ENCODE measurements at regions not wholly inside any gene's neighbourhood (a gene's known extent, or its start where the extent isn't known, plus 50 kb on each side); places are given as distances from the start of the nearest gene placed in this dataset.

DNA sequence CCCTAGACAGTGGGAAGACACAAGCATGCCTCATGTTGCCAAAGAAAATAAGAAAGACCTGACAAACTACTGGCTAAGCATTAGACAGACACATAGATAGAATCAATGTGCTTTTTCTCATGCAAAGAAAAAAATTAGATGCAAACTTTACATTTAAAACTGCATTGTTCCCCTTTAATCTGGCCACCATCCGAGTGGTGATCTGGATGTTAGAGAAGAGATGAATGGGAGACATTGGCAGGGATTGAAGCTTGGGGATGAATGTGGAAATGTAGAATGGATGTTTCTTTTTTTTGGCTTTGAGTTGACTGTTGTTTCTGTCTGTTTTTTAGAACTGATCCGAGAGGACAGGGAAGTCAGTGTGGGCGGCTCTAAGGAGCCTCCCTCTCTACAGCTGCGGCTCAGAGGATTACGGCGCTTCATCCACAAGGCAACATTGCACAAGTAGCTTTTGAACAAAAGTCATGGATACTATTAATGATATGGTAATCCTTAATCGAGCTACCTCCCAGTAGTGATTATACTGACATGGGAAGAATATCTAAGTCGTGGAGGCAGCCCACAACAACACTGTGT, 53.0 kb downstream of the HELT start:
- DNase-seq (ENCODE audit: low spot score): no peak

DNA sequence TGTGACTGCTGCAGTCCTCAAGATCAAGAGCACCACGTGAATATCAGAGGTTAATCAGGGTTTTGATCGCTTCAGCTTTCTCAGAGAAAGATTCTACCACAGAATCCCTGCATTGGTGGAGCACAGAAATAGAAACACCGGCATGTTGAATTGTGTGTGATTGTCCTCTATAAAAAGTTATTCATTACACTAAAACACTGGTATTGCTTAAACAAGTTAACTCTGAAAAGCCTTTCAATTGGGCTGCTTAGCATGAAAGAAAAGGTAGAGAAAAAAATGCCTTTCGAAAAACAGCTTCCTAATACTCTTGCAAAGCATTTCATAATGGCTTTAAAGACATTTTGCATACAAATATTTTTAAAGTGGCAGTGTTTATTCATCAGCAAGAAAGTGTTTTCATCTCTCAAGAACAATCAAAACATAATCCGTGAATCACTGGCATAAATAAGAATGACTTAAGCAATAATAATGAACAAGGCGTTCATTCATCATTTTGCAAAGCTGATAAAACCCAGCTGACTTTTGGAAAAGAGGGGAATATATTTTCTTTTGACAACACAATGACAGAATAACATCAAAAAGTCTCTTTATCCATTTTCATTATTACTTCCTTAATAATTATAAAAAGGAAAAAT, 61.1 kb downstream of the HELT start:
- no peak for DNase-seq (ENCODE audit: low spot score)

DNA sequence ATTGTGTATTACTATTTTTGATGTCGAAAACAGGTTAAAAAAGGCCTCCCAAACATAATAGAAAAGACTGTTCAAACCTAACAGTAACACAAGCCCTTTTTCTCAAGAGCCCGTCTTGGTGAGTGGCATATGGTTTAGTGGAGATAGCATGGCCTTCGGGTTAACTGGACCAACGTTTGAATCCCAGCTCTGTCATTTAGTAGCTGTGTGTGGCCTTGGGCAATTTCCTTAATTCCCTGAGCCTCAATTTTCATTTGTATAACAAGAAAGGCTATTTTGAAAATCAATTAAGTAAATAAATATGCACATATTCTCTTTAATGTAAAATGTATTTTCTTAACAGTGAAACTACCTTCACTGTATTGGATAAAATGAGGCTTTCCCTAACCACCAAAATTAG, 62.3 kb downstream of the HELT start:
- no peak for DNase-seq (ENCODE audit: low spot score)

DNA sequence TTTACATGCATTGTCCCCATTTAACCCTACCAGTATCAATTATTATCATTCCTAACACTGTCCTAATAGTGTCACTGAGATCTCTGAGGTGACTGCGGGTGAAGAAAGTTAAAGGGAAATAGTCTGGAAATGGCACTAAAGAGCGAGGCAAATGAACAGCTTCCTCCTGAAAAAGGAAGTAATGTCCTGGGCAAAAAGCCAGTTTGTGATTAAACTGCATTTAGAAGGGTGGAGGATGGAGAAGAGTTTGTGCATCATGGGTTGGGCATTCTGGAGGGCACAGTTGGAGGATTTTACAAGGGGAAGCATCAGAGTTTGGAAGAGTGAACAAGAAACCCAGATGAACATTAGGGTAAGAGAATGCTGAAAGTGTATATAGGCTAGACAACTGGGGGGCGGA, 60.5 kb upstream of the SLC25A4 start:
- DNase-seq (ENCODE audit: low spot score): peak; percentile 11

DNA sequence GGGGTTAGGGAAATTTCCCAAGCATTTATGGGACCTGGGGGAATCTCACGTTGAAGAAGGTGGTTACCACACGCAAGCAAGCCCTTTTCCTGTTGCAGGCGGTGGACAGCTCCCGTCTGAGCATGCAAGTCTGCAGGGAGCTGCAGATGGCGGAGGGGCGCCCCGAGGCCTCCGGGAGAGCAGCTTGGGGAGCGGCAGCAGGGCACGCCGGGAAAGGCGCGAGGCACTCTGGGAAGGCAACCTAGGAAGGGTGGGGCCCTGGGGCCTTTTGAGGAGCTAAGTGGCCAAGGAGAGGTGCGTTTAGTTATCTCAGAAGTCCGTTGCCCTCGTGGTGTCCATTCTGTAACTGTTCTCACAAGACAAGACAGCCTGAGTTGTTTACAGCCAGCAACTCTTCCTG, 57.0 kb upstream of the SLC25A4 start:
- DNase-seq (ENCODE audit: low spot score): no peak

DNA sequence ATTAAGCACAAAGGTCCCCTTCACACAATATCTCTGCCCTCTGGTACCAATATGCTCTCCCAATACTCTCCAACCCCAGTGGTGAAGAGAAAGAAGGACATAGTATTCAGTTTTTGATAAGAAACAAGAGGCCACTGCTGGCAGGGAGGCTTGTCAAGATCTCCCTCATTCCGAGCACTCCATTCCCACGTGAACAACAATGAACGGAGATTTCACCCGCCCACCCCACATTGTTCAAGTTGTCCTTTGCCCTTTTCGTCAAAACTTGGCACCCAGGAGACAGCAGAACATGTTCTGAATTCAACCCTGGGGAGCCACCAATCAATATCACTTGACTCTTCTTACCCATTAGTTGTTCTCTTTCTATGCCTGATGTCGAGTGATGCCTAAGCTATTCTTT, 54.2 kb upstream of the SLC25A4 start:
- DNase-seq (ENCODE audit: low spot score): no peak

DNA sequence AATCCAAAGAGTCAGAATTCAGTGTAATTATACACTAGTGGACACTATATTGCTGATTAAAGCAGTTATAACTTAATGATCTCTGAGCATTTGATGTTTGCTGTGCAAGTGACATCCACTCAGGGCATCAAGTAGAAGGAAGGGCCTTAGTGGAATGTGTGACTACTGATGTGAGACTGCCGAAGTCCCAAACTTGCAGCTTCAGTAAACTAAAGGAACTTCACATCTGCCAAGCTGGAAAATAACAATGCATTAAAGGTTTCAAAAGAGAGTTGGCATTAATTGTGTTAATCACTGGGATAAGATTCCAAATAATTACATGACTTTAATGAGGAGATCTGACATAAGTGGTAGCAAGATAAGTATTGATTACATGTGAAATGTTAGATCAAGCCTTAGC, 52.5 kb upstream of the SLC25A4 start:
- no peak for DNase-seq (ENCODE audit: low spot score)

DNA sequence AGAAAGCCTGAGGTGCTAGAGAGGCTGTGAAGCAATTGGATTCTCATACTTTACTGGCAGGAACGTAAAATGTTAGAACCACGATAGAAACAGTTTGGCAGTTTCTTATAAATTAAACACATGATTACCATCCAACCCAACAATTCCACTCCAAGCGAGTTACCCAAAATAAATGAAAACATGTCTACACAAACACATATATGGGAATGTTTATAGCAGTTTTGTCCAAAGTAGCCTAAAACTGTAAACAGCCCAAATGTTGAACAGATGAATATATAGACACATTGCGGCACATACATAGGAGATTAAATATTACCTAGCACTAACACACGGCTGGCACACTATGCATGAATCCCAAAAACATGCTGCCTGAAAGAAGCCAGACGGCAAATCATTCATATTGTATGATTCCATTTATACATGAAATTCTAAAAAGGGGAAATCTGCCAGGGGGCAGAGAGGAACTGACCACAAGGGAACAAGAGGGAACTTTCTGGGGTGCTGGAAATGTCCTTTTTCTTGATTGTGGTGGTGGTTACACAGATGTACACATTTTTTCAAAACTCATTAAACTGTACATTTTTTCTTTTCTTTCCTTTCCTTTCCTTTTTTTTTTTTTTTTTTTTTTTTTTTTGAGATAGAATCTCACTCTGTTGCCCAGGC, 50.4 kb upstream of the SLC25A4 start:
- no peak for DNase-seq (ENCODE audit: low spot score)
